Activated CD8-positive, alpha-beta memory T cell treated with anti-CD3 and anti-CD28 coated beads for 1 hour (primary cell): ENCODE measurements at regions not wholly inside any gene's neighbourhood (a gene's known extent, or its start where the extent isn't known, plus 50 kb on each side); places are given as distances from the start of the nearest gene placed in this dataset.

Experiments used
- DNase-seq, 2 donors: peaks; one replicate each; pipeline ENCODE4 v3.0.0-alpha.2; 2020; ENCODE audit warnings: low read depth in 1 of 2; ENCODE audit errors: extremely low read depth in 1 of 2

DNA sequence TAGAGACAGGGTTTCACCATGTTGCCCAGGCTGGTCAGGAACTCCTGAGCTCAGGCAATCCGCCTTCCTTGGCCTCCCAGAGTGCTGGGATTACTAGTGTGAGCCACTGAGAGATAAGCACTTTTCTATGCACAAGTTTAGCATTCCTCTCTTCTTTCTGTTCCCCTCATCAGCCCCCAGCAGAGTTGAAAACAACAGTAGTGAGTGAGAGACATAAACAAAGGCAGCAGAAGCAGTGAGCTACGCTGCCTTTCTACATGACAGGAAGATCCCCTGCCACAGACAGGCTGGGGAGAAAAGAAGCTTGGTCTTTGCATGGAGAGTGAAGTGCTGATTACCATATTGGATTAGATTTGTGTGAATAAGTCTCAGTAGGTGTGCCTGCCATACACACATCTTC, 392.0 kb upstream of the KIRREL3 start:
- no peak for DNase-seq

- DNase-seq = no peak
Observed at GRCh38 chr11:127390465-127390864, 389.9 kb upstream of the KIRREL3 start.

DNA sequence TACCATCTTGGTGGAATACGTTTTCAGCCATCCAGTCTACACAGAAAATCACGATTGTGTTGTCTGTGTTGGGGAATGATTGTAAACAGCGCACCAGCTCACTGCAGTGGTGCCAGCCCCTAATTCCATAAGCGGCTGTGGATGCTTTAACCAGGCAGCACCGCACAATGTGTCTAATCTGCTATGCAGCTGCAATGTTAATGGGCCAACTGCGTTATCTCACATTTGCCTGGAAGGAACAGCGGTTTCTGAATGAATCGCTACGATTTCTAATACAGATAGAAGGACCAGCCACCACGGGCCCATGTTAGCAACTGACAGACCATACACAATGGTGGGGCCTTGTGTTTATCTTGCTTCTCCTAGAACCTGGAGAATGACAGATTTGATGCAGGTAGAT, 384.5 kb upstream of the KIRREL3 start:
- no peak for DNase-seq

- DNase-seq = no peak
Observed at GRCh38 chr11:127383026-127383425, 382.5 kb upstream of the KIRREL3 start.

DNA sequence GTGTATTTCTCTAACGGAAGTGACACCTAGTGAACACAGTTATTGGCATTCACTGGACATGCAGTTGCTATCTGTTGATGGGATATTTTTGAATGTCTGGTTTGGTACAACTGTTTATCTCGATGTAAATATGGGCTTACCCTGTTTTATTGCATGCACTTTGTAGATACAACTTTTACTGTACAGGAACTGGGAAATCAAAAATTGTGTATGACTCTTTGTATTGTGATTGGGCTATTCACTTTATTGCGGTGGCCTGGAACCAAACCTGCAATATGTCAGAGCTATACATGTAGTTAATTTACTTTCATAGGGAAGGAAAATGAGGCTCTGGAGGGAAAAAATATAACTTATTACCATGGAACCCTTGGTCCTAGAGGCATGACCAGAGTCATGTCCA, 380.7 kb upstream of the KIRREL3 start:
- DNase-seq = no peak

DNA sequence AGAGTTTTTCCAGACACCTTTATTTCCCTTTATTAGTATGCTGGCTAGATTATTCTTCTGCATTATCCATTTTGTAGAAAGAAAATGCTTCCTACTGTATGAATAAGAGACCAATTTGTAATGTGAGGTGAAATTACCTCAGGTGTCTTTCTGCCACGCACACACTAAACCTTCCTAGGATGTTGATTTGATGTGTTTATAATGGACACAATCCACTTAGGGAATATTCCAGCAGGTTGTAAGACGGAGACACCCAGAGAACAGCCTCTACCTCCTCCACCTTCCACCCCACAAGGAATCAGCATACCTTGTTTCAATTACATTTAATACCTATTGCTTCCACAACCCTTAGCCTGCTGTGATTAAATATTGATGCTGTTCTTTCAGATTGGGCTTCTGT, 379.1 kb upstream of the KIRREL3 start:
- no peak for DNase-seq

GRCh38 chr11:127376301-127376700, 375.7 kb upstream of the KIRREL3 start:
- DNase-seq = no peak

DNA sequence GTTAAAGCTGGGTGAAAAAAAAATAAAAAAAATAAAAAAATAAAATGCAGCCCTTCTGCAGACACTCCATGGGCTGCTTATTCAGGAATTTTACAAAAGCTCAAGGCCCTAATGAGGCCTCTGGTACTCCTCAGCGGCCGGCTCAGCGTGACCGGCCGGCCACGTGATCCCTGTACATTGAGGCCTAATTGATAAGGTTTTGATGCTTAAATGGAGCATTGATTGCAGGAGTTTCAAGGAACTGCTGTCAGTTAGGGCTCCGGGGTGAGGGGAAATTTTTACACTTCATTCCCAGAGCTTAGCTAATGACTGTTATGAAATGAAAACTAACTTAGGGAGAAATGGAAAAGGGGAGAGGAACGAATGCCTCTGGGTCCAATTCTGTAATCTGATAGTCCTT, 368.8 kb upstream of the KIRREL3 start:
- no peak for DNase-seq

GRCh38 chr11:127362754-127363308, 362.3 kb upstream of the KIRREL3 start:
- DNase-seq = no peak

DNA sequence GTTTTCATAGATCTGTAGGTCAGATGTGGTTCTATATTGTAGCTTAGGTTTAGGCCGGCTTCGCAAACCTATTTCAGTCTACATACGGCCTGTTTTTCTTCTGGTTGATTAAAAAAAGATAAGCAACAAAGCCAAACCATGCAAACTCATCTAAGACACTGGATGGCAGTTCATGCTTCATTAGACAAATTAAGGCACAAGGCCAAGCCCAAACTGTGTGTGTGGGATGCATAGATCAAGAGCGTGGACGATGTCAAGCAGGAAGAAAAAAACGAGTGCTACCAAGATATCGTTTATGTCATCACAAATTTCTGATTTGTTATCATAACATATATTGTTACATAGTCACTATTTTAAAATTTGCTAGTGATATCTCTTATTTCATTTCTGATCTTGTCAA, 357.6 kb upstream of the KIRREL3 start:
- no peak for DNase-seq

- DNase-seq = no peak
Observed at GRCh38 chr11:127350476-127350875, 349.9 kb upstream of the KIRREL3 start.

DNA sequence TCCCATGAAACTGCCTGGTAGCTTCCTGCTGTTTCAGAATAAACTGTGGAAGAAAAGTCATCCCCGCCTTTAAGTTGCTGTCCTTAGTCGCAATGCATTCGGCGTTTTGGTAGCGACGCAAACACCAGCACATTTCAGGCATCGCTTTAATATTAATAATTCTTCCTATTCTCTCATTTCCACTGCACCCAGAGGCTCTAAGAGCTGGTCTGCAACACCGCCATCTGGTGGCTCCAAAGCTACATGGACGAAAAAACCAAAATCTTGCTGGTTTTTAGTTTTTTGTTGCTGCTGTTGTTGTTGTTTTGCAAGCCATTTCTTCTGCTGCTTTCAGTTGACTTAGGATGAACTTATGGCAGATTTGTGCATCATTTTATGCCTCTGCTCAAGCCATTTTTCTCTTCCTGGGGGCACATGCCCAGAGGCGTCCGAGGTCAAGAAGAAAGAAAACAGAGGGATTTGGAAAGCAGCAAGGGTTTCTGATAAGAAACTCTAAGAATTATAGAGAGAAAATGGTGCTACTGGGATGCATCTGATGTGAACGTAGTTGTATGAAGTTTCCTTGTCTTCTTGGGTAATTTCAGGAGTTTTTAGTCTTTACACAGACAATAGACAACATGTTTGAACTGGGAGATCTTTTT, 345.4 kb upstream of the KIRREL3 start:
- DNase-seq = no peak

DNA sequence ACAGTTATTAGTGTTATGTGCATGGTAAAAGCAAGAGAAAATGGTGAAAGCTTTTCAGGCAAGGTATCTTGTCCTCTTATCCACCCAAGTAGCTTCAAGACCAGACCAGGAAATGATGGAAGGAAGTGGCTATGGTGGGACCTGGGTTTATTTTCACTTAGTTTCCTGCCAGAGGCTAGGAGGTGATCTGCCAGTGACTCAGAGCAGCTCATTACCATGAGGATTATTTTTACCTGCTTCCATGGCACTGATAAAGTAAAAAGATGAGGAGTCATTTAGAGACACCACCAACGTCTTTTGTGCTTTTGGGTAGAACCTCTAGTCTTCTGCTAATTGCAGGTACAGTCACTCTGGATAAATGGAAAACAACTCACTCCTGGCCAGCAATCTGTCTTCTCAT, 339.9 kb upstream of the KIRREL3 start:
- no peak for DNase-seq

GRCh38 chr11:127339376-127339775, 338.8 kb upstream of the KIRREL3 start:
- DNase-seq = no peak

- DNase-seq = no peak
Observed at GRCh38 chr11:127338380-127339259, 338.1 kb upstream of the KIRREL3 start.

DNA sequence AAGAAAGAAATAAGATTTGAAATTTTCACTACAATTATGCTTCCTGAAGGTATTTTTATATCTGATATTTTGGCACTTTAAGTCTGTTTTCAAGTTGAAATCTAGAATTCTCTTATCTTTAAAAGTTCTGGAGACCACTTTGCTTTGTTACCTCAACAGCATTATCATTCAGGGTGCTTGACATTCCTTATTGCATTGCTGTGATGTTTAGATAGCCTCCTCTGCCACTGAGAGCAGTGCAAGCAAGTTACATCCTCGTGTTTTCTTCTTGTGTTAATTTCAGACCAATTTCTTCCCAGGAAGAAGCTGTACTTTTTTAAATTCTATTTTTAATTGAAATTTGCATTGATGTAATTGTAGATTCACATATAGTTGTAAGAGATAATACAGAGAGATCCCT, 333.9 kb upstream of the KIRREL3 start:
- no peak for DNase-seq

DNA sequence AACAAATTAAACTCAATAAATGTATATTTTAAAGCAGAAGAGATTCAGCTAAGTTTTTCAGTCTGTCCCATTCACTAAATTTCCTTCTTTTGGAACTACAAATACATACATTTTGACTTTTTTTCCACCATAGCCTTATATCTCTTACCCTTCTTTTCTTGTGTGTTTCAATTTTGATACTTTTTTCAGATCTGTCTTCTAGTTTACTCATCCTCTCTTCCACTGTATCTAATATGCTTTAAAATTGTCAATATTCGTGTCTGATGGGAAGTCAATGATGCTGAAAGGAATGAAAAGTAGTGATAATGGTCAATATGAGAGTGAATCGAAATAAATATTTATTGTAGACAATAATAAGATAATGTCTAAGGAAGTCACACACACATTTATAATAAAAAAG, 332.3 kb upstream of the KIRREL3 start:
- DNase-seq = no peak

GRCh38 chr11:127330044-127330443, 329.5 kb upstream of the KIRREL3 start:
- no peak for DNase-seq

DNA sequence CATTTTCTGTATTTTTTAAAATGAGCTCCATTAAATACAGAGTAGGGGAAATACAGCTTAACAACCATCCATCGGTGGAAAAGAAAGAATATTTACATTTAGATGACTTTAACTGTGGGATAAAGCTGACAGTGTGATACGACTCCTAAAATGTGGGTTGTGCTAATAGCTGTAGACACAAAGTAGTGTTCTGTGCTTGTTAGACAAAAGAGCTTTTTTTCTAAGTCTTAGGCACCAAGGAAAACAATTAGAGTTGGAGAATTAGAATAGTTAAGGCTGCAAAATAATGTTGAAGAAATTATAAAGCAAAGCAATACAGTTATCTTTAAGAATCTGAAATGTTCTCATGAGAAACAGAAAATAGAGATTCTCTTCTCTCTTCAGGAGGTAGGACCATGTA, 307.7 kb upstream of the KIRREL3 start:
- no peak for DNase-seq

DNA sequence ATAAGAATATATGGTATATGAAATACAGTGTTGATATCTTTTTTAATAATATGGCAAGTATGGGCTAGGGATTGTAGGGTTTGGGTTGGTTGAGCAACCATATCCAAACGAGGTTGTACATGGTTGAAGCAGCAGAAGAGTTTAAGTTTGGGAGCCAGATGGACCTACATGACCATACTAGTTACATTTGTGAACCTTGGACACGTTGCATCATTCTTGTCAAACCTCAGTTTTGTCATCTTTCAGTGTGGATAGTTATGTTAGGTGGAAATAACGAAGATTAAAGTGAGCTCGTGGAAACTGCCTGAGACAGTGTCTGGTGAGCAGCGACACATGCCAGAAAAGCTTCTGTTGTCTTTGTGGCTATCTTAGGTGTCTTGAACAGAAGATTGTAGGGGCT, 307.1 kb upstream of the KIRREL3 start:
- no peak for DNase-seq

GRCh38 chr11:127304634-127305033, 304.1 kb upstream of the KIRREL3 start:
- no peak for DNase-seq

GRCh38 chr11:127288926-127289325, 288.4 kb upstream of the KIRREL3 start:
- DNase-seq = no peak
